22Rv1 (cell line): ENCODE measurements at regions not wholly inside any gene's neighbourhood (a gene's known extent, or its start where the extent isn't known, plus 50 kb on each side); places are given as distances from the start of the nearest gene placed in this dataset.

ENCODE experiments used
- H3K27ac ChIP-seq: fragments of 450-650 bp; 2 replicates; pipeline ENCODE4 v1.5.1; 2017
- CTCF ChIP-seq: fragments of 450-650 bp; IDR thresholded peaks from 2 replicates; pipeline ENCODE4 v1.5.1; 2017; ENCODE audit warnings: mild to moderate bottlenecking
- ZFX ChIP-seq: fragments of 450-650 bp; IDR thresholded peaks from 2 replicates; pipeline ENCODE4 v1.6.1; 2017; ENCODE audit warnings: antibody characterized with exemption, borderline replicate concordance

GRCh38 chr5:174397206-174397605 is 327.2 kb upstream of the MSX2 start:
- H3K27ac ChIP-seq = no peak overlapping the region
- TF ChIP-seq CTCF = no peak
- no peak for TF ChIP-seq ZFX

GRCh38 chr5:174398171-174398570 is 326.2 kb upstream of the MSX2 start:
- TF ChIP-seq CTCF (no peak), ZFX (no peak)
- no peak overlapping the region for H3K27ac ChIP-seq

GRCh38 chr5:174399411-174399810 is 325.0 kb upstream of the MSX2 start:
- H3K27ac ChIP-seq = no peak overlapping the region
- TF ChIP-seq CTCF = no peak
- TF ChIP-seq ZFX = no peak

DNA sequence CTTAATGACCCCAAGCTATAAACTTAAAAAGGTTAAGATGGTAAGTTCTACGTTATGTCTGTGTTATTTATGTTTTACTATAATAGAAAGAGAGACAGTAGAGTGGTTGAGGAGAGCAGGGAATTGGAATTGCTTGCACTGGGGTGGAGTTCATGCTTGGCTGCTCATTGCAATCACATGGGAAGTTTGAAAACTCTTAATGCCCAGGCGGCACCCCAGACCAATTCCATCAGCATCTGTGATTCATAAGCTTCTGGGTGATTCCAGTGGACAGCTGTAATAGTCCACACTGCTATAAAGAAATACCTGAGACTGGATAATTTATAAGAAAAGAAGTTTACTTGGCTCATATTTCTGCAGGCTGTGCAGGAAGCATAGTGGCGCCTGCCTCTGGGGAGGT is 323.9 kb upstream of the MSX2 start:
- TF ChIP-seq CTCF = no peak
- TF ChIP-seq ZFX = no peak
- no peak overlapping the region for H3K27ac ChIP-seq

DNA sequence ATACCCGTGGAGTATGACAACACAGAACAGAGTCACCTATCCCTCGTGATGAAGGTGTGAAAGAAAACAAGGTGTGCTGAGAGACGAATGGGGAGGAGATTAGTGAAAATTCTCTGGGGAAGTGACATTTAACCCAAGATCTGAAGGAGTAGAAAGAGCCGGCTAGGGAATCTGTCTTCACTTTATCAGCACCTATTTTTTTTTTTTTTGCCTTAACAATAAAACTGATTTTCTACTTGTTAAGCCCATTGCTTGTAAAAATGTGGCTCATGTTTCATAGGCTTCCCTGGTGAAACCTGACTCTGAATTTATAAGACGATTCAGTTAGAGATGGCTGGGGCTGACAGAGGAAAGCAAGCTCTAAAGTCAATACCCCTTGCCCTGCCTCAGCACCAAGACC is 322.6 kb upstream of the MSX2 start:
- no peak overlapping the region for H3K27ac ChIP-seq
- TF ChIP-seq ZFX (no peak), CTCF (no peak)

GRCh38 chr5:174402222-174402812 is 322.1 kb upstream of the MSX2 start:
- TF ChIP-seq ZFX (no peak), CTCF (no peak)
- no peak overlapping the region for H3K27ac ChIP-seq

GRCh38 chr5:174404848-174405247 is 319.5 kb upstream of the MSX2 start:
- no peak overlapping the region for H3K27ac ChIP-seq
- TF ChIP-seq CTCF = no peak
- no peak for TF ChIP-seq ZFX
